IMR-90 (cell line): ENCODE measurements at regions not wholly inside any gene's neighbourhood (a gene's known extent, or its start where the extent isn't known, plus 50 kb on each side); places are given as distances from the start of the nearest gene placed in this dataset.

Source experiments
- ATAC-seq: fragments of 200-7000 bp; cut with Tn5 transposase; 2 replicates; pipeline ENCODE4 v1.9.1; 2020; ENCODE audit warnings: low read depth, mild to moderate bottlenecking, moderate library complexity
- BruUV-seq: library from RNA; stranded (reverse); fragments of 400-500 nt; replicated peaks from 2 replicates; lab custom pipeline; 2021; lab: Mats Ljungman, UMichigan
- CTCF ChIA-PET: fragments of 300-600 bp; formaldehyde crosslinking; extraction: SDS; loops from one replicate; lab custom pipeline; 2021; ENCODE audit warnings: antibody characterized with exemption; lab: Yijun Ruan, JAX
- POLR2A ChIA-PET: fragments of 300-600 bp; sonication (Branson Sonifier 250); formaldehyde crosslinking; loops from one replicate; lab custom pipeline; 2022; ENCODE audit warnings: antibody characterized with exemption; ENCODE audit not compliant: unreplicated experiment; lab: Charles Lee
- DNase-seq: peaks from one replicate; pipeline ENCODE4 v3.0.0; 2013
- H2AFZ ChIP-seq: replicated peaks from 2 replicates; pipeline ENCODE3; 2013; ENCODE audit warnings: low read length, mild to moderate bottlenecking; ENCODE audit not compliant: poor library complexity
- H2AK5ac ChIP-seq: 2 replicates; pipeline ENCODE4 v1.6.1; 2013; ENCODE audit warnings: low read depth, low read length, inconsistent platforms
- H2AK9ac ChIP-seq: replicated peaks from 2 replicates; pipeline ENCODE3; 2013; ENCODE audit warnings: mild to moderate bottlenecking, low read depth, low read length, moderate library complexity; ENCODE audit not compliant: poor library complexity
- H2BK120ac ChIP-seq: 2 replicates; pipeline ENCODE4 v1.6.1; 2013; ENCODE audit warnings: low read depth, low read length, inconsistent platforms
- H2BK15ac ChIP-seq: 3 replicates; pipeline ENCODE4 v1.6.1; 2013; ENCODE audit warnings: low read depth, low read length, inconsistent platforms
- H2BK20ac ChIP-seq: 2 replicates; pipeline ENCODE4 v1.6.1; 2013; ENCODE audit warnings: low read depth, mild to moderate bottlenecking, inconsistent platforms, low read length, moderate library complexity
- H2BK5ac ChIP-seq: 2 replicates; pipeline ENCODE4 v1.6.1; 2013; ENCODE audit warnings: mild to moderate bottlenecking, low read depth, low read length, inconsistent platforms; ENCODE audit not compliant: poor library complexity, severe bottlenecking
- H3K14ac ChIP-seq: replicated peaks from 2 replicates; pipeline ENCODE4 v1.6.1; 2013; ENCODE audit warnings: low read depth, low read length, inconsistent platforms
- H3K18ac ChIP-seq: 2 replicates; pipeline ENCODE4 v1.6.1; 2013; ENCODE audit warnings: low read depth, low read length, control low read depth
- H3K23ac ChIP-seq: 2 replicates; pipeline ENCODE4 v1.6.1; 2013; ENCODE audit warnings: low read depth, low read length, inconsistent platforms
- H3K27ac ChIP-seq: 2 replicates; pipeline ENCODE4 v1.5.1; 2013; ENCODE audit warnings: mild to moderate bottlenecking, control low read depth, low read length; ENCODE audit not compliant: insufficient read depth
- H3K27me3 ChIP-seq: 2 replicates; pipeline ENCODE4 v1.6.1; 2013; ENCODE audit warnings: low read length; ENCODE audit not compliant: control insufficient read depth, insufficient read depth
- H3K36me3 ChIP-seq: 2 replicates; pipeline ENCODE4 v1.6.1; 2013; ENCODE audit warnings: low read length, mixed read lengths; ENCODE audit not compliant: control insufficient read depth, insufficient read depth
- H3K4ac ChIP-seq: 2 replicates; pipeline ENCODE4 v1.6.1; 2013; ENCODE audit warnings: low read depth, low read length, inconsistent platforms
- H3K4me1 ChIP-seq: 2 replicates; pipeline ENCODE4 v1.6.1; 2013; ENCODE audit warnings: low read length, mixed read lengths; ENCODE audit not compliant: control insufficient read depth, insufficient read depth
- H3K4me2 ChIP-seq: 2 replicates; pipeline ENCODE4 v1.6.1; 2013; ENCODE audit warnings: low read depth, mild to moderate bottlenecking, control low read depth, low read length, moderate library complexity
- H3K4me3 ChIP-seq: 2 replicates; pipeline ENCODE4 v1.5.1; 2013; ENCODE audit warnings: low read depth, mild to moderate bottlenecking, control low read depth, low read length, moderate library complexity; ENCODE audit not compliant: insufficient read depth
- H3K56ac ChIP-seq: 2 replicates; pipeline ENCODE4 v1.6.1; 2013; ENCODE audit warnings: low read length, inconsistent platforms; ENCODE audit not compliant: insufficient read depth; ENCODE audit errors: extremely low read depth
- H3K79me1 ChIP-seq, 2 experiments: 2 replicates each; pipeline ENCODE4 v1.6.1; 2013; ENCODE audit warnings: low read length in 2 of 2, inconsistent platforms in 1 of 2, low read depth in 1 of 2
- H3K9ac ChIP-seq: 2 replicates; pipeline ENCODE4 v1.6.1; 2013; ENCODE audit warnings: low read depth, low read length, control low read depth
- H3K9me1 ChIP-seq: 2 replicates; pipeline ENCODE4 v1.6.1; 2013; ENCODE audit warnings: low read length, inconsistent platforms; ENCODE audit not compliant: insufficient read depth
- H3K9me3 ChIP-seq: 2 replicates; pipeline ENCODE4 v1.6.1; 2013; ENCODE audit warnings: low read length; ENCODE audit not compliant: control insufficient read depth, insufficient read depth
- H4K20me1 ChIP-seq: 2 replicates; pipeline ENCODE4 v1.6.1; 2013; ENCODE audit warnings: low read length, inconsistent platforms; ENCODE audit not compliant: insufficient read depth
- H4K5ac ChIP-seq: 2 replicates; pipeline ENCODE4 v1.6.1; 2013; ENCODE audit warnings: mild to moderate bottlenecking, low read depth, low read length, control low read depth
- H4K8ac ChIP-seq, 2 experiments: 2 replicates each; pipeline ENCODE4 v1.6.1; 2013; ENCODE audit warnings: low read depth in 2 of 2, low read length in 2 of 2, control low read depth in 1 of 2, inconsistent platforms in 1 of 2
- H4K91ac ChIP-seq: 2 replicates; pipeline ENCODE4 v1.6.1; 2013; ENCODE audit warnings: low read depth, low read length, inconsistent platforms; ENCODE audit not compliant: insufficient read depth
- BHLHE40 ChIP-seq: fragments of 150-350 bp; IDR thresholded peaks from 2 replicates; pipeline ENCODE4 v1.6.1; 2016; ENCODE audit warnings: mild to moderate bottlenecking, low read depth, low read length
- FOS ChIP-seq: fragments of 150-350 bp; IDR thresholded peaks from 2 replicates; pipeline ENCODE4 v1.6.1; 2016; ENCODE audit warnings: low read depth, low read length
- RAD21 ChIP-seq: IDR thresholded peaks from 2 replicates; pipeline ENCODE4 v1.6.1; 2012; ENCODE audit warnings: low read length, improper control_type of control experiment
- RCOR1 ChIP-seq: IDR thresholded peaks from 2 replicates; pipeline ENCODE4 v1.6.1; 2012; ENCODE audit warnings: mild to moderate bottlenecking, low read length, improper control_type of control experiment; ENCODE audit not compliant: insufficient replicate concordance
- RFX5 ChIP-seq: IDR thresholded peaks from 2 replicates; pipeline ENCODE4 v1.8.0; 2012; ENCODE audit warnings: low read depth, mild to moderate bottlenecking, low read length, moderate library complexity
- SMC3 ChIP-seq: fragments of 150-350 bp; IDR thresholded peaks from 2 replicates; pipeline ENCODE4 v1.6.1; 2016; ENCODE audit warnings: low read depth, mild to moderate bottlenecking, antibody characterized with exemption, low read length, moderate library complexity
- WGBS, 2 experiments: methylation state at CpG; one replicate each; pipeline versions ENCODE4 v1.1.5 to v1.1.7; 2013; ENCODE audit warnings: missing lambda C conversion rate in 2 of 2; ENCODE audit not compliant: insufficient read length in 1 of 2; ENCODE audit errors: extremely low coverage in 2 of 2; 5-methylcytosine and 5-hydroxymethylcytosine counted together
- dilution Hi-C: fragments of 300-500 bp; cut with HindIII; formaldehyde crosslinking; loops from one replicate; pipeline ENCODE4 v1.14.3; 2018; ENCODE audit warnings: low sequenced_read_pairs; ENCODE audit not compliant: unreplicated experiment
- in situ Hi-C: fragments of 300-500 bp; cut with MboI; formaldehyde crosslinking; loops from 3 replicates; pipeline ENCODE4 v1.14.3; 2019; ENCODE audit warnings: low sequenced_read_pairs, inconsistent platforms, mixed read lengths
- intact Hi-C: fragments of 100-400 bp; cut with micrococcal nuclease; formaldehyde crosslinking; loops from 2 replicates; pipeline ENCODE4 v1.10.0; 2022

DNA sequence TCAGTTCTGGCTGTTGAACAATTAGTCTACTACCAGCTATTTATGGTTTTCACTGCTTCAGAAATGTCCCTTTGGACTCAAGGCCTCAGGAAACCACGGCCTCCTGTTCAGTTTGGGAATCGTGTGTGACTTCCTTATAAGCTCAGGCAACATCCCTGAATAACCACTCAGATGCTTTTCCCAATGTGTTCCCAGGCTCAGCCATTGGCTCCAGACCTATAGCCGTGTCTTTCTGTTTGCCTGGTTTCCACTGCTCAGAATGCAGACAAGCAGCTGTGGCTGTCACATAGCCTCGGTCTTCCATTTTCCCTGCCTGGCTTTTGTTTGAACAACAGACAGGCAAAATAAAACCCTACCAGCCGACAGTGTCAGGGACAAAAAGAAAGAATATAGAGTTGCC, 63.2 kb upstream of the ATP2B2 start:
- Histone ChIP-seq H3K4me2 (no peak overlapping the region), H2BK15ac (no peak overlapping the region), H3K4me3 (no peak overlapping the region), H3K14ac (no peak overlapping the region), H3K56ac (no peak overlapping the region), H3K18ac (no peak overlapping the region), H3K23ac (no peak overlapping the region), H3K36me3 (no peaks in the 10 kb centered on the region), H4K91ac (no peak overlapping the region), H2BK120ac (no peak overlapping the region), H2BK5ac (no peak overlapping the region), H3K27ac (no peak overlapping the region), H3K9me1 (no peaks in the 10 kb centered on the region), H3K27me3 (peaks cover 3% of the 10 kb centered on the region), H3K79me1 (no peaks in the 10 kb centered on the region), H3K4me1 (no peaks in the 10 kb centered on the region), H4K8ac (no peak overlapping the region), H2AK5ac (no peak overlapping the region), H4K20me1 (no peaks in the 10 kb centered on the region), H2AFZ (no peak overlapping the region), H4K5ac (no peak overlapping the region), H2AK9ac (no peak overlapping the region), H2BK20ac (no peak overlapping the region), H3K9me3 (no peaks in the 10 kb centered on the region), H3K4ac (no peak overlapping the region), H3K9ac (no peak overlapping the region)
- TF ChIP-seq SMC3 (no peak), FOS (no peak), RAD21 (no peak), BHLHE40 (no peak), RCOR1 (no peak), RFX5 (no peak)
- CTCF ChIA-PET, result no interaction called here
- DNase-seq (no peak), ATAC-seq (no peak)
- POLR2A ChIA-PET, result no interaction called here
- in situ Hi-C loops (no loop called here), dilution Hi-C loops (no loop called here), intact Hi-C loops (no loop called here)
- BruUV-seq, result no TSS peak
- 0% methylated on average over 1 of the region's 5 CpGs; no CpG with 5 or more reads in 1 of the 2 experiments for WGBS, 2 experiments
